ENCODE measurements at regions not wholly inside any gene's neighbourhood (a gene's known extent, or its start where the extent isn't known, plus 50 kb on each side); places are given as distances from the start of the nearest gene placed in this dataset.

DNA sequence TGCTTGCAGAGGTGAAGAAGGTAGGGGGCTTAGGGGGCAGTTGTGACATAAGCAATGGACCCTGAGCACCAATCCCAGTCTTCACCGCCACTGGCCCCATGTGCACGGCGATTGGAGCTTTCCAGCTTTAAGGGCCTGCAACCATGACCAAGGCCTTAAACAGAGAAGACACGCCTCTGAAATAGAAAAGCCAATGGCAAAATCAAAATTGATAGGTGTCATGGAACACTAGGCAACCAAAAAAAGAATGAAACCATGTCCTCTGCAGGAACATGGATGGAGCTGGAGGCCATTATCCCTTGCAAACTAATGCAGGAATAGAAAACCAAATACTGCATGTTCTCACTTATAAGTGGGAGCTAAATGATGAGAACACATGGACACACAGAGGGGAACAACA, 146.3 kb downstream of the SCARB1 start:
- intact Hi-C loops (cut with micrococcal nuclease): no loop called here

DNA sequence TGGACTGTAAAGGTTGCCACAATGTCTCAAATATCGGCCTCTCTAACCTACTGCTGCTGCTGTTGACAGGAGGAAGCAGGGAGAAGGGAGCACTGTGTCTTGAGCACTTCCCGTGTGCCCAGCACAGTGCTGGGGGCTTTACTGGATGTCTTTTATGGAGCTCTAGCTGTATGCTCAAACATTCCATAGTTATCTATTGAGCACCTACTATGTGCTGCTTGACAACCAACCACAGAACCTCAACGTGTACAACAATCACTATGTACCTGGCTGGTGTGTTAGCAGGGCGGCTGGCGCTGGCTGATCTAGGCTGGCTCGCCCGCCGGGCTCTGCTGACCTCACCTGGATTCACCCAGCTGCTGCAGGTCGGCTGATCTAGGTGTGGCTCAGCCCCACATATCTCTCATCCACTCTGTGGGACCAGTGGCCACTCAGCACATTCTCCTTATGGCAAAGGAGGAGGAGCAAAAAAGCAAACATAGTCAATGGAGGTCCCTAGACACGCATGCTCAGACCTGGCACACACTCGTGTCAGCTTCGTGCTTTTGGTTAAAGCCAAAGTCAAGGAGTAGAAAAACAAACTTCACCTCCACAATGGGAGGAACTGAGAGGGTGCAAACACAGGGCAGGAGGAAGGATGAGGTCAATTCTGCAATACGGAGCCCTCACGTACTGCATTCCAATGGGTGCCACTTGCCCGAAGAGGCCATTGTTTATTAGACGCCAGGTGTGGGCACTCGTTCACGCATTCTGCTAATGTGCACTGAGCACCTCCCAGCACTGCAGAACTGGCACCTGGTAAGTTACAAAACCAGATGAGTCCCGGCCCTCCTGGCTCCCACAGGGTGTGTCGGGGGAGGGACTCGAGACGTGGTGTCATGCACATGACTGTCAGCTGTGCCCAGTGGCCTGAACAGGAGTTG, 147.2 kb downstream of the SCARB1 start:
- peak in 1 of 3 donors; percentile 44 for DNase-seq
- no peak overlapping the region for H2AFZ ChIP-seq (ENCODE audit: insufficient read depth, low read depth, low read length, poor library complexity, severe bottlenecking)
- Mint-ChIP-seq H3K4me1 (peaks cover 71% of the 10 kb centered on the region), H3K9me3 (no peaks in the 10 kb centered on the region), H3K4me3 (peak overlapping the region in 1 of 2 donors; percentile 65), H3K27ac (peak overlapping the region; percentile 5 to 100 (median 67)), H3K36me3 (peaks cover 3 to 5% of the 10 kb centered on the region in 2 donors), H3K27me3 (ENCODE audit: low read depth in 3 of 3) (peaks cover 0 to 2% (median 0%) of the 10 kb centered on the region in 3 donors)
- intact Hi-C loops (cut with micrococcal nuclease): no loop called here
- H3K4me2 ChIP-seq (replicated peaks; ENCODE audit: extremely low read depth, low read length, poor library complexity, severe bottlenecking): no peak overlapping the region
- no peaks in the 10 kb centered on the region for H3K79me2 ChIP-seq (ENCODE audit: insufficient read depth, low read length)
- H3K27me3 ChIP-seq (ENCODE audit: control insufficient read depth in 2 of 2, insufficient read depth in 2 of 2, low read length in 2 of 2): no peaks in the 10 kb centered on the region
- 57% methylated on average over 18 of the region's 22 CpGs for WGBS (ENCODE audit: insufficient coverage)
- H3K9ac ChIP-seq (ENCODE audit: insufficient read depth, low read length, poor library complexity, severe bottlenecking): no peak overlapping the region
- TF ChIP-seq, protein P1, sequence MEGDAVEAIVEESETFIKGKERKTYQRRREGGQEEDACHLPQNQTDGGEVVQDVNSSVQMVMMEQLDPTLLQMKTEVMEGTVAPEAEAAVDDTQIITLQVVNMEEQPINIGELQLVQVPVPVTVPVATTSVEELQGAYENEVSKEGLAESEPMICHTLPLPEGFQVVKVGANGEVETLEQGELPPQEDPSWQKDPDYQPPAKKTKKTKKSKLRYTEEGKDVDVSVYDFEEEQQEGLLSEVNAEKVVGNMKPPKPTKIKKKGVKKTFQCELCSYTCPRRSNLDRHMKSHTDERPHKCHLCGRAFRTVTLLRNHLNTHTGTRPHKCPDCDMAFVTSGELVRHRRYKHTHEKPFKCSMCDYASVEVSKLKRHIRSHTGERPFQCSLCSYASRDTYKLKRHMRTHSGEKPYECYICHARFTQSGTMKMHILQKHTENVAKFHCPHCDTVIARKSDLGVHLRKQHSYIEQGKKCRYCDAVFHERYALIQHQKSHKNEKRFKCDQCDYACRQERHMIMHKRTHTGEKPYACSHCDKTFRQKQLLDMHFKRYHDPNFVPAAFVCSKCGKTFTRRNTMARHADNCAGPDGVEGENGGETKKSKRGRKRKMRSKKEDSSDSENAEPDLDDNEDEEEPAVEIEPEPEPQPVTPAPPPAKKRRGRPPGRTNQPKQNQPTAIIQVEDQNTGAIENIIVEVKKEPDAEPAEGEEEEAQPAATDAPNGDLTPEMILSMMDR (IDR thresholded peaks at IDR 0.05): no peak
- H3K4me1 ChIP-seq (ENCODE audit: control insufficient read depth in 1 of 2, insufficient read depth in 2 of 2, low read length in 2 of 2): peaks cover 77 to 84% of the 10 kb centered on the region in 2 donors
- H4K20me1 ChIP-seq (ENCODE audit: insufficient read depth, low read length): no peaks in the 10 kb centered on the region
- no peaks in the 10 kb centered on the region for H3K36me3 ChIP-seq (replicated peaks in 1 of 2; ENCODE audit: control insufficient read depth in 1 of 2, insufficient read depth in 2 of 2, low read length in 2 of 2)
- no peaks in the 10 kb centered on the region for H3K9me3 ChIP-seq (replicated peaks in 1 of 2; ENCODE audit: control insufficient read depth in 1 of 2, insufficient read depth in 1 of 2, low read length in 2 of 2)
- no peak overlapping the region for H3K4me3 ChIP-seq (replicated peaks in 1 of 3; ENCODE audit: low read depth in 2 of 3, low read length in 3 of 3)
- H3K27ac ChIP-seq (ENCODE audit: low read depth in 1 of 2, low read length in 2 of 2): peak overlapping the region; percentile 27 to 67

More for the DNA sequence above, 146.3 kb downstream of the SCARB1 start:
- no peaks in the 10 kb centered on the region for H3K27me3 ChIP-seq (ENCODE audit: control insufficient read depth in 2 of 2, insufficient read depth in 2 of 2, low read length in 2 of 2)
- H4K20me1 ChIP-seq (ENCODE audit: insufficient read depth, low read length): no peaks in the 10 kb centered on the region
- 95% methylated on average over 4 of the region's 4 CpGs for WGBS (ENCODE audit: insufficient coverage)
- Mint-ChIP-seq H3K36me3 (peaks cover 3 to 5% of the 10 kb centered on the region in 2 donors), H3K9me3 (no peaks in the 10 kb centered on the region), H3K27me3 (ENCODE audit: low read depth in 3 of 3) (peaks cover 0 to 2% (median 0%) of the 10 kb centered on the region in 3 donors), H3K27ac (peak overlapping the region in 3 of 7 donors; percentile 27 to 100 (median 100)), H3K4me1 (peaks cover 80% of the 10 kb centered on the region), H3K4me3 (no peak overlapping the region)
- no peak for DNase-seq
- H3K27ac ChIP-seq (ENCODE audit: low read depth in 1 of 2, low read length in 2 of 2): peak overlapping the region in 1 of 2 donors; percentile 67
- no peak overlapping the region for H3K9ac ChIP-seq (ENCODE audit: insufficient read depth, low read length, poor library complexity, severe bottlenecking)
- TF ChIP-seq, protein P1 (IDR thresholded peaks at IDR 0.05): no peak
- H3K9me3 ChIP-seq (replicated peaks in 1 of 2; ENCODE audit: control insufficient read depth in 1 of 2, insufficient read depth in 1 of 2, low read length in 2 of 2): no peaks in the 10 kb centered on the region
- no peak overlapping the region for H3K4me2 ChIP-seq (replicated peaks; ENCODE audit: extremely low read depth, low read length, poor library complexity, severe bottlenecking)
- peaks cover 82 to 89% of the 10 kb centered on the region in 2 donors for H3K4me1 ChIP-seq (ENCODE audit: control insufficient read depth in 1 of 2, insufficient read depth in 2 of 2, low read length in 2 of 2)
- H3K4me3 ChIP-seq (replicated peaks in 1 of 3; ENCODE audit: low read depth in 2 of 3, low read length in 3 of 3): no peak overlapping the region
- H3K36me3 ChIP-seq (replicated peaks in 1 of 2; ENCODE audit: control insufficient read depth in 1 of 2, insufficient read depth in 2 of 2, low read length in 2 of 2): no peaks in the 10 kb centered on the region
- H2AFZ ChIP-seq (ENCODE audit: insufficient read depth, low read depth, low read length, poor library complexity, severe bottlenecking): no peak overlapping the region
- H3K79me2 ChIP-seq (ENCODE audit: insufficient read depth, low read length): no peaks in the 10 kb centered on the region

All from CD14-positive monocyte (primary cell).